GM06990 (cell line): ENCODE measurements at regions not wholly inside any gene's neighbourhood (a gene's known extent, or its start where the extent isn't known, plus 50 kb on each side); places are given as distances from the start of the nearest gene placed in this dataset.

Experiments
- DNase-seq: peaks from one replicate; pipeline ENCODE4 v3.0.0-alpha.2; 2011; ENCODE audit not compliant: insufficient read length; ENCODE audit errors: extremely low read depth
- H3K27me3 ChIP-seq: replicated peaks from 2 replicates; pipeline ENCODE4 v1.6.0; 2011; ENCODE audit warnings: low read length; ENCODE audit not compliant: control insufficient read depth, insufficient read depth
- H3K36me3 ChIP-seq: 2 replicates; pipeline ENCODE4 v1.5.1; 2011; ENCODE audit warnings: low read length; ENCODE audit not compliant: control insufficient read depth, insufficient read depth
- H3K4me3 ChIP-seq: replicated peaks from 2 replicates; pipeline ENCODE4 v1.5.1; 2011; ENCODE audit warnings: low read depth, mild to moderate bottlenecking, control low read depth, low read length
- CTCF ChIP-seq: IDR thresholded peaks from 2 replicates; pipeline ENCODE4 v1.5.1; 2011; ENCODE audit warnings: low read length, control low read depth, mild to moderate bottlenecking, inconsistent platforms; ENCODE audit not compliant: insufficient read depth, poor library complexity, severe bottlenecking

- no peak for TF ChIP-seq CTCF
- Histone ChIP-seq H3K27me3 (no peaks in the 10 kb centered on the region), H3K36me3 (no peaks in the 10 kb centered on the region), H3K4me3 (no peak overlapping the region)
- DNase-seq: no peak
Measured at GRCh38 chr9:1658661-1659362, 356.3 kb upstream of the SMARCA2 start.

GRCh38 chr9:1659363-1659690 lies 355.8 kb upstream of the SMARCA2 start:
- DNase-seq: no peak
- Histone ChIP-seq H3K27me3 (no peaks in the 10 kb centered on the region), H3K4me3 (no peak overlapping the region), H3K36me3 (no peaks in the 10 kb centered on the region)
- no peak for TF ChIP-seq CTCF

GRCh38 chr9:1668441-1668840 lies 346.7 kb upstream of the SMARCA2 start:
- H3K27me3 ChIP-seq: no peaks in the 10 kb centered on the region
- DNase-seq: no peak
- H3K36me3 ChIP-seq: no peaks in the 10 kb centered on the region
- TF ChIP-seq CTCF: no peak
- H3K4me3 ChIP-seq: no peak overlapping the region

- Histone ChIP-seq H3K27me3 (no peaks in the 10 kb centered on the region), H3K36me3 (no peaks in the 10 kb centered on the region), H3K4me3 (no peak overlapping the region)
- no peak for TF ChIP-seq CTCF
- no peak for DNase-seq
Measured at GRCh38 chr9:1673300-1673699, 341.8 kb upstream of the SMARCA2 start.

- TF ChIP-seq CTCF: no peak
- no peak for DNase-seq
Measured at GRCh38 chr9:1676771-1677170, 338.4 kb upstream of the SMARCA2 start.

GRCh38 chr9:1683951-1684350 lies 331.2 kb upstream of the SMARCA2 start:
- no peak for DNase-seq
- Histone ChIP-seq H3K4me3 (no peak overlapping the region), H3K36me3 (no peaks in the 10 kb centered on the region), H3K27me3 (no peaks in the 10 kb centered on the region)
- TF ChIP-seq CTCF: no peak

More at GRCh38 chr9:1676771-1677170, 338.4 kb upstream of the SMARCA2 start:
- Histone ChIP-seq H3K36me3 (no peaks in the 10 kb centered on the region), H3K27me3 (no peaks in the 10 kb centered on the region), H3K4me3 (no peak overlapping the region)
